Sigmoid colon (tissue), 3 donors: ENCODE measurements at regions not wholly inside any gene's neighbourhood (a gene's known extent, or its start where the extent isn't known, plus 50 kb on each side); places are given as distances from the start of the nearest gene placed in this dataset.

Experiments
- POLR2A ChIP-seq, 2 donors: fragments of 450-650 bp; IDR thresholded peaks; one replicate each; pipeline ENCODE4 v1.6.1; 2016; ENCODE audit warnings: antibody characterized with exemption in 2 of 2, mild to moderate bottlenecking in 2 of 2, moderate library complexity in 2 of 2
- TF ChIP-seq, protein P1 (sequence below), 4 experiments: fragments of 450-650 bp in 3 of 4; fragments of 200-600 bp in 1 of 4; IDR thresholded peaks; one replicate each; pipeline ENCODE4 v1.5.1; 2016 to 2019; ENCODE audit warnings: antibody characterized with exemption in 4 of 4, mild to moderate bottlenecking in 3 of 4, moderate library complexity in 2 of 4

DNA sequence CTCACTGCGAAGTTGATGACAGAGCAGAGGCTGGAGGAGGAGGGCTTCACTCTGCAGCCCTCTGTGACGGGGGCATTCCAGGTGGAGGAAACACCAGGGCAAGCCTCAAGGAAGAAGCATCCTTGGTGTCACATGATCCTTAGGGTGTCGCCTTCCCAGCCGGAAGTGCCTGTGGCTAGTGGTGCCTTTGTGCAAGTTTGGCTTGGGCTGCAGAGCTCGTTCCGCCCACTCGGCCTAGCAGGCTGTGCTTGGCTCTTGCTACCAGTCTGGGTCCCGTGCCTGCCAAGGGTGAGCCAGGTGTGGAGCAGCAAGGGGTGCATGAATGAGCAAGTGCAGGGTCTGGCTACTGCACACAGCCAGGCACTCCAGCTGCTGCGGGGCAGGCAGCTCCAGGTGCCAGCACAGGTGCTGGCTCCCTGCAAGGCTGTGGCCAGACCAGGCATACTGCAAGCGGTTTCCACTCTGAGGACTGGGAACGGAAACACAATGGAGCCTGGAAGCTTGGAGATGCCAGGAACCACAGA is 325.3 kb upstream of the SMIM21 start:
- TF ChIP-seq, protein P1, sequence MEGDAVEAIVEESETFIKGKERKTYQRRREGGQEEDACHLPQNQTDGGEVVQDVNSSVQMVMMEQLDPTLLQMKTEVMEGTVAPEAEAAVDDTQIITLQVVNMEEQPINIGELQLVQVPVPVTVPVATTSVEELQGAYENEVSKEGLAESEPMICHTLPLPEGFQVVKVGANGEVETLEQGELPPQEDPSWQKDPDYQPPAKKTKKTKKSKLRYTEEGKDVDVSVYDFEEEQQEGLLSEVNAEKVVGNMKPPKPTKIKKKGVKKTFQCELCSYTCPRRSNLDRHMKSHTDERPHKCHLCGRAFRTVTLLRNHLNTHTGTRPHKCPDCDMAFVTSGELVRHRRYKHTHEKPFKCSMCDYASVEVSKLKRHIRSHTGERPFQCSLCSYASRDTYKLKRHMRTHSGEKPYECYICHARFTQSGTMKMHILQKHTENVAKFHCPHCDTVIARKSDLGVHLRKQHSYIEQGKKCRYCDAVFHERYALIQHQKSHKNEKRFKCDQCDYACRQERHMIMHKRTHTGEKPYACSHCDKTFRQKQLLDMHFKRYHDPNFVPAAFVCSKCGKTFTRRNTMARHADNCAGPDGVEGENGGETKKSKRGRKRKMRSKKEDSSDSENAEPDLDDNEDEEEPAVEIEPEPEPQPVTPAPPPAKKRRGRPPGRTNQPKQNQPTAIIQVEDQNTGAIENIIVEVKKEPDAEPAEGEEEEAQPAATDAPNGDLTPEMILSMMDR (IDR thresholded peaks at IDR 0.05), result no peak
- TF ChIP-seq POLR2A (IDR thresholded peaks at IDR 0.05), result no peak
